IPS DF 4.7 (cell line): ENCODE measurements at regions not wholly inside any gene's neighbourhood (a gene's known extent, or its start where the extent isn't known, plus 50 kb on each side); places are given as distances from the start of the nearest gene placed in this dataset.

Experiments used
- DNase-seq: peaks from one replicate; pipeline ENCODE4 v3.0.0-alpha.2; 2013; ENCODE audit warnings: low spot score; ENCODE audit errors: extremely low read depth

- DNase-seq = no peak
These were observed 59.8 kb upstream of the MAML3 start for GRCh38 chr4:140213749-140214148.

DNA sequence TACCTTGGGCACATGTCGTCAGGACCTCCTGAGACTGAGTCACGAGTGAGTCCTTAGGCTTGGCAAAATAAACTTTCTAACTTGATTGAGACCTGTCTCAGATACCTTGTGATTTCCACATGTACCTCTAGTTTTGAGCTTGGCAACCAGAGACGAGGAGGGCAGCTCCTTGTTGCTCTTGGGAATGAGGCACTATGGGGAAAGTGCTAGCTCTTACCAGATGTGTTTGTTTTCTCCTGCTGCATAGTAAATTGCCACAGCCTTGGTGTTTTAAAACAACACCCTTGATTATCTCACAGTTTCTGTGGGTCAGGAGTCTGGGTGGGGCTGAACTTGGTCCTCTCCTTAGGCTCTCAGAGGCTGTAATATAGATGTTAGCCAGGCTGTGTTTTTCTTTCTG lies 59.1 kb upstream of the MAML3 start:
- no peak for DNase-seq

- no peak for DNase-seq
These were observed 58.7 kb upstream of the MAML3 start for GRCh38 chr4:140212646-140213045.

GRCh38 chr4:140212194-140212593 lies 58.2 kb upstream of the MAML3 start:
- DNase-seq = no peak

GRCh38 chr4:140211693-140212092 lies 57.7 kb upstream of the MAML3 start:
- DNase-seq = no peak

GRCh38 chr4:140211161-140211560 lies 57.2 kb upstream of the MAML3 start:
- DNase-seq = no peak

DNA sequence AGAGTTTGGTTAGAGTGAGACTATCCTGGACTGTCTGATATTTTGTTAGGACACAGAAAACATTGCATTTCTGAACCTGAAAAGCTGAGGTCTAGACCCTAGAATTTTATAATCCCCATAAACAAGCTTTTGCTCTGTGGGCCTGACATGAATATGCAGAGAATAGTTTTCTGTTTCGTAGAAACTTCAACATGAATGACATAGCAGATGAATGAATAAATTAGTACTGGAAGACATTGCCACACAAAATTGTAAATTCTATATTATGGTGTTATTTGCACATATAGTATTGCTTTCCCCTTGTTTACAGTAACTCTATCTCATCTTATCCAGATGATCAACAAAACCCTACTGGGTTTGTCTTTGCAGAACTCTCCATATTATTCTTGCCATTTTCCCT lies 54.9 kb upstream of the MAML3 start:
- no peak for DNase-seq
